ENCODE measurements at regions not wholly inside any gene's neighbourhood (a gene's known extent, or its start where the extent isn't known, plus 50 kb on each side); places are given as distances from the start of the nearest gene placed in this dataset.

- Histone ChIP-seq H3K18ac (ENCODE audit: low read length) (no peak overlapping the region), H4K8ac (ENCODE audit: low read depth, low read length) (no peak overlapping the region), H2BK12ac (ENCODE audit: low read length) (no peak overlapping the region), H3K4me3 (ENCODE audit: low read length in 2 of 2) (no peak overlapping the region), H3K9ac (ENCODE audit: low read depth, low read length, poor library complexity) (no peak overlapping the region), H3K14ac (ENCODE audit: low read length) (no peak overlapping the region), H2BK120ac (ENCODE audit: low read depth, low read length) (no peak overlapping the region), H3K4ac (ENCODE audit: low read length) (no peak overlapping the region), H3K4me2 (ENCODE audit: insufficient read depth, low read length, poor library complexity, severe bottlenecking) (no peak overlapping the region), H3K27ac (replicated peaks; ENCODE audit: low read length) (no peak overlapping the region), H3K79me1 (ENCODE audit: low read depth, low read length) (no peaks in the 10 kb centered on the region), H3K36me3 (replicated peaks in 1 of 2; ENCODE audit: control insufficient read depth in 2 of 2, insufficient read depth in 2 of 2, low read length in 2 of 2) (no peaks in the 10 kb centered on the region), H4K91ac (ENCODE audit: low read depth, low read length, poor library complexity) (no peak overlapping the region), H2BK15ac (ENCODE audit: low read length) (no peak overlapping the region), H3K23ac (ENCODE audit: low read depth, low read length, poor library complexity) (no peak overlapping the region), H3K27me3 (ENCODE audit: control insufficient read depth in 3 of 3, insufficient read depth in 3 of 3, low read depth in 1 of 3, low read length in 3 of 3) (no peaks in the 10 kb centered on the region), H3K4me1 (ENCODE audit: control insufficient read depth in 2 of 2, insufficient read depth in 1 of 2, low read depth in 1 of 2, low read length in 2 of 2) (no peaks in the 10 kb centered on the region), H3K9me3 (replicated peaks in 1 of 2; ENCODE audit: control insufficient read depth in 2 of 2, insufficient read depth in 1 of 2, low read depth in 1 of 2, low read length in 2 of 2) (no peaks in the 10 kb centered on the region), H2AFZ (ENCODE audit: low read length) (no peak overlapping the region), H2AK5ac (ENCODE audit: low read depth, low read length) (no peak overlapping the region), H2BK5ac (ENCODE audit: low read length) (no peak overlapping the region)
- no CpG with 5 or more reads among the region's 2 CpGs for WGBS, 2 donors (ENCODE audit: extremely low coverage in 2 of 2, insufficient read length in 2 of 2, insufficient replicate concordance in 1 of 2)
- no peak for DNase-seq (ENCODE audit: low spot score)
Observed at GRCh38 chr4:119829326-119829725, 200.7 kb upstream of the PDE5A start.

GRCh38 chr4:119825696-119826095 lies 197.1 kb upstream of the PDE5A start:
- H4K8ac ChIP-seq (ENCODE audit: low read depth, low read length): no peak overlapping the region
- H3K27me3 ChIP-seq (ENCODE audit: control insufficient read depth in 3 of 3, insufficient read depth in 3 of 3, low read depth in 1 of 3, low read length in 3 of 3): no peaks in the 10 kb centered on the region
- H3K27ac ChIP-seq (replicated peaks; ENCODE audit: low read length): no peak overlapping the region
- no peaks in the 10 kb centered on the region for H3K36me3 ChIP-seq (replicated peaks in 1 of 2; ENCODE audit: control insufficient read depth in 2 of 2, insufficient read depth in 2 of 2, low read length in 2 of 2)
- H2AFZ ChIP-seq (ENCODE audit: low read length): no peak overlapping the region
- no CpG with 5 or more reads among the region's 2 CpGs for WGBS, 2 donors (ENCODE audit: extremely low coverage in 2 of 2, insufficient read length in 2 of 2, insufficient replicate concordance in 1 of 2)
- H3K18ac ChIP-seq (ENCODE audit: low read length): no peak overlapping the region
- H3K9ac ChIP-seq (ENCODE audit: low read depth, low read length, poor library complexity): no peak overlapping the region
- H3K23ac ChIP-seq (ENCODE audit: low read depth, low read length, poor library complexity): no peak overlapping the region
- no peak overlapping the region for H3K4me3 ChIP-seq (ENCODE audit: low read length in 2 of 2)
- H3K4me1 ChIP-seq (ENCODE audit: control insufficient read depth in 2 of 2, insufficient read depth in 1 of 2, low read depth in 1 of 2, low read length in 2 of 2): no peaks in the 10 kb centered on the region
- H2BK120ac ChIP-seq (ENCODE audit: low read depth, low read length): no peak overlapping the region
- H3K9me3 ChIP-seq (replicated peaks in 1 of 2; ENCODE audit: control insufficient read depth in 2 of 2, insufficient read depth in 1 of 2, low read depth in 1 of 2, low read length in 2 of 2): no peaks in the 10 kb centered on the region
- no peak overlapping the region for H3K14ac ChIP-seq (ENCODE audit: low read length)
- no peak overlapping the region for H2BK12ac ChIP-seq (ENCODE audit: low read length)
- no peak overlapping the region for H4K91ac ChIP-seq (ENCODE audit: low read depth, low read length, poor library complexity)
- no peak overlapping the region for H2AK5ac ChIP-seq (ENCODE audit: low read depth, low read length)
- no peak overlapping the region for H2BK5ac ChIP-seq (ENCODE audit: low read length)
- no peaks in the 10 kb centered on the region for H3K79me1 ChIP-seq (ENCODE audit: low read depth, low read length)
- H3K4ac ChIP-seq (ENCODE audit: low read length): no peak overlapping the region
- DNase-seq (ENCODE audit: low spot score): no peak
- no peak overlapping the region for H2BK15ac ChIP-seq (ENCODE audit: low read length)
- no peak overlapping the region for H3K4me2 ChIP-seq (ENCODE audit: insufficient read depth, low read length, poor library complexity, severe bottlenecking)

- H3K4ac ChIP-seq (ENCODE audit: low read length): no peak overlapping the region
- no peaks in the 10 kb centered on the region for H3K9me3 ChIP-seq (replicated peaks in 1 of 2; ENCODE audit: control insufficient read depth in 2 of 2, insufficient read depth in 1 of 2, low read depth in 1 of 2, low read length in 2 of 2)
- no peak overlapping the region for H4K8ac ChIP-seq (ENCODE audit: low read depth, low read length)
- no peak overlapping the region for H2AFZ ChIP-seq (ENCODE audit: low read length)
- no peak for DNase-seq (ENCODE audit: low spot score)
- H2BK120ac ChIP-seq (ENCODE audit: low read depth, low read length): no peak overlapping the region
- H3K18ac ChIP-seq (ENCODE audit: low read length): no peak overlapping the region
- no peak overlapping the region for H3K27ac ChIP-seq (replicated peaks; ENCODE audit: low read length)
- no peak overlapping the region for H3K4me3 ChIP-seq (ENCODE audit: low read length in 2 of 2)
- no peak overlapping the region for H2BK12ac ChIP-seq (ENCODE audit: low read length)
- H3K79me1 ChIP-seq (ENCODE audit: low read depth, low read length): no peaks in the 10 kb centered on the region
- no peaks in the 10 kb centered on the region for H3K4me1 ChIP-seq (ENCODE audit: control insufficient read depth in 2 of 2, insufficient read depth in 1 of 2, low read depth in 1 of 2, low read length in 2 of 2)
- H3K9ac ChIP-seq (ENCODE audit: low read depth, low read length, poor library complexity): no peak overlapping the region
- H3K14ac ChIP-seq (ENCODE audit: low read length): no peak overlapping the region
- no peak overlapping the region for H2AK5ac ChIP-seq (ENCODE audit: low read depth, low read length)
- no peak overlapping the region for H3K23ac ChIP-seq (ENCODE audit: low read depth, low read length, poor library complexity)
- no peak overlapping the region for H4K91ac ChIP-seq (ENCODE audit: low read depth, low read length, poor library complexity)
- H3K36me3 ChIP-seq (replicated peaks in 1 of 2; ENCODE audit: control insufficient read depth in 2 of 2, insufficient read depth in 2 of 2, low read length in 2 of 2): no peaks in the 10 kb centered on the region
- no peaks in the 10 kb centered on the region for H3K27me3 ChIP-seq (ENCODE audit: control insufficient read depth in 3 of 3, insufficient read depth in 3 of 3, low read depth in 1 of 3, low read length in 3 of 3)
- H3K4me2 ChIP-seq (ENCODE audit: insufficient read depth, low read length, poor library complexity, severe bottlenecking): no peak overlapping the region
- H2BK15ac ChIP-seq (ENCODE audit: low read length): no peak overlapping the region
- no peak overlapping the region for H2BK5ac ChIP-seq (ENCODE audit: low read length)
Observed at GRCh38 chr4:119823891-119824290, 195.3 kb upstream of the PDE5A start.

GRCh38 chr4:119823045-119823444 lies 194.4 kb upstream of the PDE5A start:
- WGBS, 2 donors (ENCODE audit: extremely low coverage in 2 of 2, insufficient read length in 2 of 2, insufficient replicate concordance in 1 of 2): no CpG with 5 or more reads among the region's 1 CpG

More at GRCh38 chr4:119823045-119823444, 194.4 kb upstream of the PDE5A start:
- Histone ChIP-seq H3K4ac (ENCODE audit: low read length) (no peak overlapping the region), H2BK12ac (ENCODE audit: low read length) (no peak overlapping the region), H2BK15ac (ENCODE audit: low read length) (no peak overlapping the region), H4K91ac (ENCODE audit: low read depth, low read length, poor library complexity) (no peak overlapping the region), H3K36me3 (replicated peaks in 1 of 2; ENCODE audit: control insufficient read depth in 2 of 2, insufficient read depth in 2 of 2, low read length in 2 of 2) (no peaks in the 10 kb centered on the region), H2BK5ac (ENCODE audit: low read length) (no peak overlapping the region), H3K27ac (replicated peaks; ENCODE audit: low read length) (no peak overlapping the region), H3K9ac (ENCODE audit: low read depth, low read length, poor library complexity) (no peak overlapping the region), H3K27me3 (ENCODE audit: control insufficient read depth in 3 of 3, insufficient read depth in 3 of 3, low read depth in 1 of 3, low read length in 3 of 3) (no peaks in the 10 kb centered on the region), H3K4me2 (ENCODE audit: insufficient read depth, low read length, poor library complexity, severe bottlenecking) (no peak overlapping the region), H3K23ac (ENCODE audit: low read depth, low read length, poor library complexity) (no peak overlapping the region), H2BK120ac (ENCODE audit: low read depth, low read length) (no peak overlapping the region), H2AFZ (ENCODE audit: low read length) (no peak overlapping the region), H3K14ac (ENCODE audit: low read length) (no peak overlapping the region), H3K4me3 (ENCODE audit: low read length in 2 of 2) (no peak overlapping the region), H3K9me3 (replicated peaks in 1 of 2; ENCODE audit: control insufficient read depth in 2 of 2, insufficient read depth in 1 of 2, low read depth in 1 of 2, low read length in 2 of 2) (no peaks in the 10 kb centered on the region), H3K18ac (ENCODE audit: low read length) (no peak overlapping the region), H2AK5ac (ENCODE audit: low read depth, low read length) (no peak overlapping the region), H3K4me1 (ENCODE audit: control insufficient read depth in 2 of 2, insufficient read depth in 1 of 2, low read depth in 1 of 2, low read length in 2 of 2) (no peaks in the 10 kb centered on the region), H3K79me1 (ENCODE audit: low read depth, low read length) (no peaks in the 10 kb centered on the region), H4K8ac (ENCODE audit: low read depth, low read length) (no peak overlapping the region)
- no peak for DNase-seq (ENCODE audit: low spot score)
